HG03064 (cell line): ENCODE measurements at regions not wholly inside any gene's neighbourhood (a gene's known extent, or its start where the extent isn't known, plus 50 kb on each side); places are given as distances from the start of the nearest gene placed in this dataset.
"Not testable (repeated sequence)": the region's sequence is repeated elsewhere in the genome, so short reads cannot be mapped to it uniquely, and the experiment has no call there.

Experiments
- ATAC-seq: cut with Tn5 transposase; IDR thresholded peaks from one replicate; pipeline ENCODE4 v1.9.1; 2021; ENCODE audit warnings: low read depth; ENCODE audit not compliant: unreplicated experiment

GRCh38 chr11:97461934-97462333 lies 1072.1 kb downstream of the JRKL start:
- no peak for ATAC-seq

- no peak for ATAC-seq
Measured at GRCh38 chr11:97463891-97464290, 1074.1 kb downstream of the JRKL start.

GRCh38 chr11:97471480-97471879 lies 1081.7 kb downstream of the JRKL start:
- ATAC-seq, result no peak

- ATAC-seq, result no peak
Measured at GRCh38 chr11:97487387-97487786, 1097.6 kb downstream of the JRKL start.

- no peak for ATAC-seq
Measured at GRCh38 chr11:97498891-97499290, 1109.1 kb downstream of the JRKL start.

- ATAC-seq, result no peak
Measured at GRCh38 chr11:97502201-97502600, 1112.4 kb downstream of the JRKL start.

GRCh38 chr11:97506076-97506759 lies 1116.4 kb downstream of the JRKL start:
- no peak for ATAC-seq

- ATAC-seq, result no peak
Measured at GRCh38 chr11:97514446-97514845, 1124.6 kb downstream of the JRKL start.

- no peak for ATAC-seq
Measured at GRCh38 chr11:97516688-97517087, 1126.9 kb downstream of the JRKL start.

- no peak for ATAC-seq
Measured at GRCh38 chr11:97525273-97525672, 1135.5 kb downstream of the JRKL start.

GRCh38 chr11:97537407-97538150 lies 1147.8 kb downstream of the JRKL start:
- no peak for ATAC-seq

GRCh38 chr11:97544431-97544830 lies 1154.6 kb downstream of the JRKL start:
- no peak for ATAC-seq

- ATAC-seq, result no peak
Measured at GRCh38 chr11:97548280-97548679, 1158.5 kb downstream of the JRKL start.

GRCh38 chr11:97557399-97557798 lies 1167.6 kb downstream of the JRKL start:
- no peak for ATAC-seq

GRCh38 chr11:97567801-97568200 lies 1178.0 kb downstream of the JRKL start:
- no peak for ATAC-seq

GRCh38 chr11:97570636-97571035 lies 1180.8 kb downstream of the JRKL start:
- ATAC-seq, result no peak

- not testable (repeated sequence) for ATAC-seq
Measured at GRCh38 chr11:97573771-97574170, 1184.0 kb downstream of the JRKL start.

GRCh38 chr11:97574976-97575665 lies 1185.3 kb downstream of the JRKL start:
- ATAC-seq, result no peak

- no peak for ATAC-seq
Measured at GRCh38 chr11:97607291-97608000, 1217.6 kb downstream of the JRKL start.

GRCh38 chr11:97610000-97610399 lies 1220.2 kb downstream of the JRKL start:
- no peak for ATAC-seq

GRCh38 chr11:97610854-97611253 lies 1221.0 kb downstream of the JRKL start:
- no peak for ATAC-seq
